A673 (cell line): ENCODE measurements at regions not wholly inside any gene's neighbourhood (a gene's known extent, or its start where the extent isn't known, plus 50 kb on each side); places are given as distances from the start of the nearest gene placed in this dataset.

Experiments
- EZH2 ChIP-seq: fragments of 200-600 bp; sonication (generic); IDR thresholded peaks from 2 replicates; pipeline ENCODE4 v1.6.1; 2017; ENCODE audit warnings: borderline replicate concordance, low read depth, mild to moderate bottlenecking, mixed read lengths, antibody characterized with exemption, low read length; ENCODE audit not compliant: poor library complexity, severe bottlenecking
- TF ChIP-seq, protein P1 (sequence below): fragments of 300-800, 200-600 bp; sonication (generic); conservative IDR thresholded peaks from 2 replicates; pipeline ENCODE4 v1.5.1; 2017; ENCODE audit warnings: low read depth, mild to moderate bottlenecking, antibody characterized with exemption, low read length, moderate library complexity, mixed read lengths

DNA sequence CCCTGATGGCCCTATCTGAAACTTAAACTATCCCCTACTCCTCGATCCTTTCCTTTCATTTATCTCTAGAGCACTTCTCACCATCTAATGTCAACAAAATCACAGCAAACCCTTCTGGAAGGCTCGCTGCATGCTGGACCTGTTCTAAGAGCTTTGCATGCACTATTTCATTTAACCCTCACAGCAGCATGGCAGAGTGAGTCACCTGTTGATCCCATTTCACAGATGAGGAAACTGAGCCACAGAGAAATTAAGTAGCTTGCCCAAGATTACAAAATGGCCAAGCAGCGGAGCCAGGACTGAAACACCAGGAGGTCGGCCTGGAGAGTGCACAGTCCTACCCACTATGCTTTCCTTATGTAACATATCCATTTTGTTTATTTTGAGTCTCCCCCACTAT lies 93.1 kb downstream of the ZNF622 start:
- TF ChIP-seq, protein P1, sequence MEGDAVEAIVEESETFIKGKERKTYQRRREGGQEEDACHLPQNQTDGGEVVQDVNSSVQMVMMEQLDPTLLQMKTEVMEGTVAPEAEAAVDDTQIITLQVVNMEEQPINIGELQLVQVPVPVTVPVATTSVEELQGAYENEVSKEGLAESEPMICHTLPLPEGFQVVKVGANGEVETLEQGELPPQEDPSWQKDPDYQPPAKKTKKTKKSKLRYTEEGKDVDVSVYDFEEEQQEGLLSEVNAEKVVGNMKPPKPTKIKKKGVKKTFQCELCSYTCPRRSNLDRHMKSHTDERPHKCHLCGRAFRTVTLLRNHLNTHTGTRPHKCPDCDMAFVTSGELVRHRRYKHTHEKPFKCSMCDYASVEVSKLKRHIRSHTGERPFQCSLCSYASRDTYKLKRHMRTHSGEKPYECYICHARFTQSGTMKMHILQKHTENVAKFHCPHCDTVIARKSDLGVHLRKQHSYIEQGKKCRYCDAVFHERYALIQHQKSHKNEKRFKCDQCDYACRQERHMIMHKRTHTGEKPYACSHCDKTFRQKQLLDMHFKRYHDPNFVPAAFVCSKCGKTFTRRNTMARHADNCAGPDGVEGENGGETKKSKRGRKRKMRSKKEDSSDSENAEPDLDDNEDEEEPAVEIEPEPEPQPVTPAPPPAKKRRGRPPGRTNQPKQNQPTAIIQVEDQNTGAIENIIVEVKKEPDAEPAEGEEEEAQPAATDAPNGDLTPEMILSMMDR = no peak
- no peak for TF ChIP-seq EZH2
